ENCODE measurements at regions not wholly inside any gene's neighbourhood (a gene's known extent, or its start where the extent isn't known, plus 50 kb on each side); places are given as distances from the start of the nearest gene placed in this dataset.

- intact Hi-C loops (cut with DNase I), result no loop called here
- H3K4me1 ChIP-seq (ENCODE audit: control insufficient read depth in 2 of 3, insufficient read depth in 2 of 3, low read depth in 1 of 3, low read length in 3 of 3), result no peaks in the 10 kb centered on the region
- no peaks in the 10 kb centered on the region for H3K9me3 ChIP-seq (ENCODE audit: control insufficient read depth in 2 of 3, insufficient read depth in 1 of 3, low read length in 3 of 3)
- no peak overlapping the region for H3K27ac ChIP-seq (ENCODE audit: low read depth in 2 of 2, low read length in 2 of 2)
- FAIRE-seq (no peak), DNase-seq (no peak)
- TF ChIP-seq CTCF (IDR thresholded peaks at IDR 0.05; ENCODE audit: borderline replicate concordance, extremely low read depth, insufficient read depth), result no peak
- H3K36me3 ChIP-seq (ENCODE audit: control insufficient read depth in 2 of 3, insufficient read depth in 3 of 3, low read length in 3 of 3), result no peaks in the 10 kb centered on the region
- no peaks in the 10 kb centered on the region for H3K27me3 ChIP-seq (ENCODE audit: control insufficient read depth, insufficient read depth, low read length)
- no peak overlapping the region for H3K4me3 ChIP-seq (ENCODE audit: low read length in 3 of 3)
- H3K9ac ChIP-seq (ENCODE audit: low read length in 3 of 3), result no peak overlapping the region
Measured at GRCh38 chr3:82386647-82387046, 625.2 kb upstream of the GBE1 start.

GRCh38 chr3:82384181-82384580 is 622.7 kb upstream of the GBE1 start:
- Histone ChIP-seq H3K27me3 (ENCODE audit: control insufficient read depth, insufficient read depth, low read length) (no peaks in the 10 kb centered on the region), H3K9ac (ENCODE audit: low read length in 3 of 3) (no peak overlapping the region), H3K4me1 (ENCODE audit: control insufficient read depth in 2 of 3, insufficient read depth in 2 of 3, low read depth in 1 of 3, low read length in 3 of 3) (no peaks in the 10 kb centered on the region), H3K27ac (ENCODE audit: low read depth in 2 of 2, low read length in 2 of 2) (no peak overlapping the region), H3K36me3 (ENCODE audit: control insufficient read depth in 2 of 3, insufficient read depth in 3 of 3, low read length in 3 of 3) (no peaks in the 10 kb centered on the region), H3K9me3 (ENCODE audit: control insufficient read depth in 2 of 3, insufficient read depth in 1 of 3, low read length in 3 of 3) (no peaks in the 10 kb centered on the region), H3K4me3 (ENCODE audit: low read length in 3 of 3) (no peak overlapping the region)
- DNase-seq (no peak), FAIRE-seq (no peak)
- intact Hi-C loops (cut with DNase I), result no loop called here
- no peak for TF ChIP-seq CTCF (IDR thresholded peaks at IDR 0.05; ENCODE audit: borderline replicate concordance, extremely low read depth, insufficient read depth)

- DNase-seq, result no peak
- TF ChIP-seq CTCF (IDR thresholded peaks at IDR 0.05; ENCODE audit: borderline replicate concordance, extremely low read depth, insufficient read depth), result no peak
- Histone ChIP-seq H3K27me3 (ENCODE audit: control insufficient read depth, insufficient read depth, low read length) (no peaks in the 10 kb centered on the region), H3K4me3 (ENCODE audit: low read length in 3 of 3) (no peak overlapping the region), H3K9me3 (ENCODE audit: control insufficient read depth in 2 of 3, insufficient read depth in 1 of 3, low read length in 3 of 3) (no peaks in the 10 kb centered on the region), H3K4me1 (ENCODE audit: control insufficient read depth in 2 of 3, insufficient read depth in 2 of 3, low read depth in 1 of 3, low read length in 3 of 3) (no peaks in the 10 kb centered on the region), H3K27ac (ENCODE audit: low read depth in 2 of 2, low read length in 2 of 2) (no peak overlapping the region), H3K9ac (ENCODE audit: low read length in 3 of 3) (no peak overlapping the region), H3K36me3 (ENCODE audit: control insufficient read depth in 2 of 3, insufficient read depth in 3 of 3, low read length in 3 of 3) (no peaks in the 10 kb centered on the region)
- intact Hi-C loops (cut with DNase I), result no loop called here
- FAIRE-seq, result no peak
Measured at GRCh38 chr3:82382831-82383230, 621.4 kb upstream of the GBE1 start.

DNA sequence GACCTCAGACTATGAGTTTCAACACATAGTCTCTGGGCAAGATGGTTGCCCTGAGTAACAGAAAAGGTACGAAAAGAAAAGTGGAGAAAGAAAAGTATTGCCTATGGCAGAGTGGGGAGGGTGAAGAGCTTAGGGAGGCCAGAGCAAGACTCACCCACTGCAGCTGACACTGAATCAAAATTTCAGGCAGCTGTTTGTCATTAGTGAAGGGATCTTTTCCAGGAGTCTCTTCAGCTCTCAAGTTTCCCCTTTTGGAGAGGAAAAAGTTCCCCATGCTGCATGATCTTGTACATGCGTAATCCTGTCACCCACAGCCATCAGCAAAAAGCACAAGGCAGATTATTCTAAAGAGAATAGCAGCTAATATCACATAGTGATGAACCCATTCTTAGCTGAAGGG is 616.9 kb upstream of the GBE1 start:
- DNase-seq (no peak), FAIRE-seq (no peak)
- no peak for TF ChIP-seq CTCF (IDR thresholded peaks at IDR 0.05; ENCODE audit: borderline replicate concordance, extremely low read depth, insufficient read depth)
- no peaks in the 10 kb centered on the region for H3K27me3 ChIP-seq (ENCODE audit: control insufficient read depth, insufficient read depth, low read length)
- intact Hi-C loops (cut with DNase I), result no loop called here
- H3K9ac ChIP-seq (ENCODE audit: low read length in 3 of 3), result no peak overlapping the region
- no peaks in the 10 kb centered on the region for H3K36me3 ChIP-seq (ENCODE audit: control insufficient read depth in 2 of 3, insufficient read depth in 3 of 3, low read length in 3 of 3)
- H3K4me1 ChIP-seq (ENCODE audit: control insufficient read depth in 2 of 3, insufficient read depth in 2 of 3, low read depth in 1 of 3, low read length in 3 of 3), result no peaks in the 10 kb centered on the region
- H3K4me3 ChIP-seq (ENCODE audit: low read length in 3 of 3), result no peak overlapping the region
- H3K9me3 ChIP-seq (ENCODE audit: control insufficient read depth in 2 of 3, insufficient read depth in 1 of 3, low read length in 3 of 3), result no peaks in the 10 kb centered on the region
- no peak overlapping the region for H3K27ac ChIP-seq (ENCODE audit: low read depth in 2 of 2, low read length in 2 of 2)
